Activated naive CD8-positive, alpha-beta T cell (primary cell): ENCODE measurements at regions not wholly inside any gene's neighbourhood (a gene's known extent, or its start where the extent isn't known, plus 50 kb on each side); places are given as distances from the start of the nearest gene placed in this dataset.

Experiments
- H3K27ac Mint-ChIP-seq: one replicate; pipeline ENCODE4 v1.8.0; 2021; ENCODE audit warnings: mixed read lengths
- H3K27me3 Mint-ChIP-seq: one replicate; pipeline ENCODE4 v1.8.0; 2021; ENCODE audit warnings: mixed read lengths
- H3K36me3 Mint-ChIP-seq: one replicate; pipeline ENCODE4 v1.8.0; 2021; ENCODE audit warnings: mixed read lengths
- H3K4me1 Mint-ChIP-seq: one replicate; pipeline ENCODE4 v1.8.0; 2021; ENCODE audit warnings: low read depth, mixed read lengths
- H3K4me3 Mint-ChIP-seq: one replicate; pipeline ENCODE4 v1.8.0; 2021; ENCODE audit warnings: mild to moderate bottlenecking, mixed read lengths
- H3K9me3 Mint-ChIP-seq: one replicate; pipeline ENCODE4 v1.8.0; 2021; ENCODE audit warnings: low read depth, mixed read lengths

DNA sequence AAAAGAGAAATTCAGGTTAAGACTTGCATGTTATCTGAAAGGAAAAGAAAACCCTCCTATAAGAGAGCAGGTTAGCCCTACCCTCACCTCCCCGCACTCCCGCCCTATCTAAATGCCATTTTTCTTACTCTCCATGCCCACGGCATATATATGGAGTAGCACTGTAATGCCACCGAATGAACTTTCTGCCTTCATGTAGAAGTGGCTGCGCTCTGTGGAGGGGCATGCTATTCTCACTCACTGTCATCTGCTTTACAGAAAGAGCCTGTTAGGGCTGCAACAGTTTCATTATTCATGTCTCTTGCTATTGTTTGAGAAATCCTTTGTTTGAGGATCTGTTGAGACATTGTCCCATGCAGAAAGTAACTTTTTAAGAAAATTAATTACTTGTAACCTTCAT is 1190.6 kb downstream of the SORCS1 start:
- no peaks in the 10 kb centered on the region for H3K9me3 Mint-ChIP-seq
- no peaks in the 10 kb centered on the region for H3K4me1 Mint-ChIP-seq
- H3K36me3 Mint-ChIP-seq = no peaks in the 10 kb centered on the region
- no peak overlapping the region for H3K4me3 Mint-ChIP-seq
- no peak overlapping the region for H3K27ac Mint-ChIP-seq
- no peaks in the 10 kb centered on the region for H3K27me3 Mint-ChIP-seq

DNA sequence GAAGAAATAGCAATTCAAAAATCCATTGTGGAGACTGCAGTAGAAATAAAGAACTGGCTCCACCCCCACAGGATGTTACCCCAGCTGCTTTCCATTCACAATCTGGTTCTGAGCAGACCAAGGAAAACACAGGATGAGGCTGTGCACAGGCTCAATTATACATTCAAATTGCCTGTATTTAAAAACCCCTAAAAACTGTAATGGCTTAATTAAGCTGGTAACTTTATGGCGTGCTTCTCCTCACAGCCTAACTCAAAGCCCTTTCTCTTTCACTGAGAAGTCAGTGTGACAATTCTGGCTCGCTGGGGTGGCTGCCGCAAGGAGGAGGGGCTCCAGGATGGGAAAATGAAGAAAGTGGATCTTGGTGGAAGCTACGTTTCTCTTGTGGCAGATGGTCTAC is 1191.1 kb downstream of the SORCS1 start:
- Mint-ChIP-seq H3K4me3 (no peak overlapping the region), H3K27me3 (no peaks in the 10 kb centered on the region), H3K9me3 (no peaks in the 10 kb centered on the region), H3K4me1 (no peaks in the 10 kb centered on the region), H3K36me3 (no peaks in the 10 kb centered on the region), H3K27ac (no peak overlapping the region)

DNA sequence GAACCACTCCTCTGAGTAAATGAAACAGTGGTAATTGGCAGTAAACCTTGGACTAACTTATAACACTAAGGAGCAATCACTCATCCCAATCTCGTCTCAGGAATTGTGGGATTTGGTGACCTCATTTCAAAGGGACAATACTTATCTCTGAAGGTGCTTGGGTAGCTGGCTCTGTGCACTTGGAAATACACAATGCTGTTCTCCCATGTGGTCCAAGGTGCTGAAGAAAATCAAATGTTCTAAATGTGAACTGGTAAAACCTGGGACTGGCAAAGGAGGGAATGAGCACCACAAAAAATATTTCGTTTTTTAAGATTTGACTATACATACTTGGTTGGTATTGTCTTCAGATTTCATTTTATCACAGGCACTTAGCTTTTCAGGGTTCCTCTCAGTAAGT is 1193.0 kb downstream of the SORCS1 start:
- Mint-ChIP-seq H3K36me3 (no peaks in the 10 kb centered on the region), H3K27me3 (peaks cover 1% of the 10 kb centered on the region), H3K9me3 (no peaks in the 10 kb centered on the region), H3K27ac (no peak overlapping the region), H3K4me1 (no peaks in the 10 kb centered on the region), H3K4me3 (no peak overlapping the region)

DNA sequence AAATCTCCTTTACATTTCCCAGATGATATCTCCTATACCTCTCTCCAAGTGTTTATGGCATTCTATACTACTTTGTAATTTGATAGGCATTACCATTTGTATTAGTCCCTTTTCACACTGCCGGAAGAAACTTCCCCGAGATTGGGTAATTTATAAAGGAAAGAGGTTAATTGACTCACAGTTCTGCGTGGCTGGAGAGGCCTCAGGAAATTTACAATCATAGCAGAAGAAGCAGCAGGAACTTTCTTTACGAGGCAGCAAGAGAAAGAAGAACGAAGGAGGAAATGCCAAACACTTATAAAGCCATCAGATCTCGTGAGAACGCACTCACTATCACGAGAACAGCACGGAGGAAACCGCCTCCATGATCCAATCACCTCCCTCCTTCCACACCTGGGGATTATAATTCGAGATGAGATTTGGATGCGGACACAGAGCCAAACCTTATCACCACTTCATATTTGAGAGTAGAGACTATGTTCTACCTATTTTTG is 1194.6 kb downstream of the SORCS1 start:
- Mint-ChIP-seq H3K4me1 (no peaks in the 10 kb centered on the region), H3K27ac (no peak overlapping the region), H3K9me3 (no peaks in the 10 kb centered on the region), H3K36me3 (no peaks in the 10 kb centered on the region), H3K27me3 (peaks cover 1% of the 10 kb centered on the region), H3K4me3 (no peak overlapping the region)

DNA sequence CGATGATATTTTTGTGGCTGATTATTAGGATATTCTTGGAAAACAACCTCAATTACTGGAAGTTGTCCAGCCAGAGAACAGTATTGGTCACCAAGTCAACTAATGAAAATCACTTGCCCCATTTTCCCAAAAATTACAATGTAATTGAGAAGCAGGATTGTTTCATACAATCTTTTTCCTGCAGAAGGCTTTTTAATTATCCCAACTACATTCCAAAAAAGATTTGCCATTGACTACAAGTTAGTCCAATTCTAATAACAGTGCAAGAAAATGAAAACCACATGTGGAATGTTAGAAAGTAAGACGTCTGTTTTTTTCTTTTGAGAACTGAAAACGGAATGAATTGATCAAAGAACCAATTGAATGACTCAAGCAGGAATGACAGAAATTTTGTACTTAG is 1195.8 kb downstream of the SORCS1 start:
- Mint-ChIP-seq H3K4me3 (no peak overlapping the region), H3K36me3 (no peaks in the 10 kb centered on the region), H3K27me3 (peaks cover 1% of the 10 kb centered on the region), H3K27ac (no peak overlapping the region), H3K4me1 (no peaks in the 10 kb centered on the region), H3K9me3 (no peaks in the 10 kb centered on the region)

DNA sequence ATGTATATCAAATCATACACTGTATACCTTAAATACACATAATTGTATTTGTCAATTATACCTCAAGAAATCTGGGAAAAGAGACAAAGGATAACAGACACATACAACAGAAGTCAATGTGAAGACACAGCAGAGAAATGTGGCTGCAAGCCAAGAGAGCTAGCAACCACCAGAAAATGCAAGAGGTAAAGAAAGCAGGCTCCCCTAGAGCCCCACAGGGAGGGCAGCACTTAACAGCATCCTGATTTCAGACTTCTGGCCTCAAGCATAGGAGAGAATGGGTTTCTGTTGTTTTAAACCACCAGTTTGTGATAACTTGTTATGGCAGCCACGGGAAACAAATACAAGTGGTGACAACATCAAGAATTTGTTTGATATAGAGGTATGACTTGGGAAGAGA is 1197.2 kb downstream of the SORCS1 start:
- no peaks in the 10 kb centered on the region for H3K36me3 Mint-ChIP-seq
- H3K27ac Mint-ChIP-seq = no peak overlapping the region
- no peaks in the 10 kb centered on the region for H3K4me1 Mint-ChIP-seq
- H3K9me3 Mint-ChIP-seq = no peaks in the 10 kb centered on the region
- peaks cover 1% of the 10 kb centered on the region for H3K27me3 Mint-ChIP-seq
- H3K4me3 Mint-ChIP-seq = no peak overlapping the region

DNA sequence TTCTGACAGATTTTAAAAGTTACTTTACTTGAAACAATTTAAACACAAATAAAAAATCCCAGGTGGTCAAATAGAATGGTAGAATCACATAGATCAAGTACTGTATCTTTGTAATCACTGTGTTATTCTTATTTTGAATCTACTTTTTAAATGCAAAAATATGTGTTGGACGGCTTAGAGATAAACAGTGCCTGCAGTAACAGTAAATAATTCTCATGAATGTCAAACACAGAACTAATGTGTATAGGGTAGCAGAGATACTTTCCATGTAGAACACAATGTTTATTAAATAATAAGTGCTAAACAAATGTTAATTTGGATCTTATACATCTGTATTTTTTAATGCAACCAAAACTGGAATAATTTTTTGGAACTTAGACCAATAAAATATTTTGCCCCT is 1199.4 kb downstream of the SORCS1 start:
- Mint-ChIP-seq H3K27me3 (peaks cover 1% of the 10 kb centered on the region), H3K9me3 (no peaks in the 10 kb centered on the region), H3K36me3 (no peaks in the 10 kb centered on the region), H3K4me1 (no peaks in the 10 kb centered on the region), H3K27ac (no peak overlapping the region), H3K4me3 (no peak overlapping the region)

DNA sequence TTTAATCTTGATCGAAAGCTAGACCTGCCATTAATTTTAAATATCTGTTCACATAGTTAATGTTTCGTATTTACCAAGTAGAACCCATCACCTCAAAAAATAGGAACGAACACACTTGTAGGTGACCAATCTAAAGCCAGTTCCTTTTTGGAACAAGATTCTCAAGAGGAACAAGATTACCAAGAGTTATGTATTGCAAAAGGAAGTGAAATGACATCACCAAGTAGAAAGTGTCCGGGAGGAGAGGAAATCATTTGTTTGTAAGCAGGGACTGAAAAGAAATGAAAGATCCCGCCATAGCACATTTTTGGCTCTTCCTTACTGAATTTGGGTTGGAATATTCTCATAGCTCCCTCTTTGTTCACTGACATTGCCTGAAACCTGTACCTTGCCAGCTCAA is 1200.5 kb downstream of the SORCS1 start:
- H3K4me3 Mint-ChIP-seq = no peak overlapping the region
- no peaks in the 10 kb centered on the region for H3K36me3 Mint-ChIP-seq
- H3K27ac Mint-ChIP-seq = no peak overlapping the region
- no peaks in the 10 kb centered on the region for H3K9me3 Mint-ChIP-seq
- H3K27me3 Mint-ChIP-seq = peaks cover 1% of the 10 kb centered on the region
- H3K4me1 Mint-ChIP-seq = no peaks in the 10 kb centered on the region

- no peaks in the 10 kb centered on the region for H3K4me1 Mint-ChIP-seq
- H3K27me3 Mint-ChIP-seq = peaks cover 1% of the 10 kb centered on the region
- no peak overlapping the region for H3K4me3 Mint-ChIP-seq
- H3K27ac Mint-ChIP-seq = no peak overlapping the region
- no peaks in the 10 kb centered on the region for H3K9me3 Mint-ChIP-seq
- no peaks in the 10 kb centered on the region for H3K36me3 Mint-ChIP-seq
Observed at GRCh38 chr10:105963334-105963884, 1201.1 kb downstream of the SORCS1 start.

DNA sequence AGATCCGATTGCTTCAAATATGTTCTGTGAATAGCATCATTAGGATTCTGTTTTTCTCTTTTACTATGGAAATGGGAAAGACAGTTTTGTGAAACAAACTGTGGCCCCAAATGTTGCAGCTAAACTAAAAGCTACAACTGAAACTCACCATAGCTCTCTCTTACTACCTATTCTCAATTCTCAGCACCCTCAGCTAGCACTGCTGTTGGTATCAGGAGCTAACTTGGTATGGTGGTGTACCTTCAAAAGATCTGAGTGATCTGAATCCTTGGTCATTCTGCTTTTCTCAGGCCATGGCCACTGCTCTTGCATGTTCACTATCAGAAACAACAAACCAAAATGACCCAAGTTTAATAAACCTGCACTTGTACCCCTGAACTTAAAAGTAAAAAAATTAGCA is 1208.0 kb downstream of the SORCS1 start:
- no peaks in the 10 kb centered on the region for H3K36me3 Mint-ChIP-seq
- H3K27me3 Mint-ChIP-seq = no peaks in the 10 kb centered on the region
- H3K27ac Mint-ChIP-seq = no peak overlapping the region
- H3K4me1 Mint-ChIP-seq = no peaks in the 10 kb centered on the region
- H3K9me3 Mint-ChIP-seq = no peaks in the 10 kb centered on the region
- H3K4me3 Mint-ChIP-seq = no peak overlapping the region

DNA sequence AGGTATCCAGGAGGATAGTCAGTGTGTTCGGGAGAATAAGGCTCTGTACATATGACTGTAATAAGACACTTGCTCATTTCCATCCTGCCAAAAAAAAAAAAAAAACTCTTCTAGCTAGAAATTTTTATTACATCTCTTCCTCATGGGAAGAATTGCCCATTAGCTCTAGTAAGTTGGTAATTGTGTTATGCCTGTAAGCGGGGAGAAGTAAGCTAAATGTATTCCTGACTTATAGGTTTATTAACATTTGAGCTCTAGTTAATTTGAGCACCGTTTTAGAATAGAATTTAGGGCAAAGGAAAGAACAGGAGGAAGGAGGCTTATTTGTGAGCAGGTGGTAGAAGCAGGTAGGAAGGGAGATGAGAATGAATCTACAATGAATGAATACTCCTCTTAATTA is 1210.6 kb downstream of the SORCS1 start:
- Mint-ChIP-seq H3K4me3 (no peak overlapping the region), H3K27me3 (no peaks in the 10 kb centered on the region)

GRCh38 chr10:105953056-105953455 is 1211.5 kb downstream of the SORCS1 start:
- no peaks in the 10 kb centered on the region for H3K36me3 Mint-ChIP-seq
- no peak overlapping the region for H3K27ac Mint-ChIP-seq
- H3K4me3 Mint-ChIP-seq = no peak overlapping the region
- no peaks in the 10 kb centered on the region for H3K27me3 Mint-ChIP-seq
- H3K9me3 Mint-ChIP-seq = no peaks in the 10 kb centered on the region
- no peaks in the 10 kb centered on the region for H3K4me1 Mint-ChIP-seq

More for the DNA sequence above, 1210.6 kb downstream of the SORCS1 start:
- Mint-ChIP-seq H3K27ac (no peak overlapping the region), H3K36me3 (no peaks in the 10 kb centered on the region), H3K4me1 (no peaks in the 10 kb centered on the region), H3K9me3 (no peaks in the 10 kb centered on the region)

- Mint-ChIP-seq H3K9me3 (no peaks in the 10 kb centered on the region), H3K4me1 (no peaks in the 10 kb centered on the region), H3K27ac (no peak overlapping the region), H3K4me3 (no peak overlapping the region), H3K27me3 (no peaks in the 10 kb centered on the region), H3K36me3 (no peaks in the 10 kb centered on the region)
Observed at GRCh38 chr10:105952153-105952552, 1212.4 kb downstream of the SORCS1 start.

GRCh38 chr10:105950410-105950809 is 1214.1 kb downstream of the SORCS1 start:
- no peak overlapping the region for H3K4me3 Mint-ChIP-seq
- H3K27me3 Mint-ChIP-seq = no peaks in the 10 kb centered on the region
- H3K4me1 Mint-ChIP-seq = no peaks in the 10 kb centered on the region
- H3K9me3 Mint-ChIP-seq = no peaks in the 10 kb centered on the region
- no peak overlapping the region for H3K27ac Mint-ChIP-seq
- no peaks in the 10 kb centered on the region for H3K36me3 Mint-ChIP-seq

GRCh38 chr10:105949721-105950120 is 1214.8 kb downstream of the SORCS1 start:
- no peaks in the 10 kb centered on the region for H3K4me1 Mint-ChIP-seq
- no peak overlapping the region for H3K4me3 Mint-ChIP-seq
- no peak overlapping the region for H3K27ac Mint-ChIP-seq
- H3K9me3 Mint-ChIP-seq = peaks cover 4% of the 10 kb centered on the region
- no peaks in the 10 kb centered on the region for H3K36me3 Mint-ChIP-seq
- H3K27me3 Mint-ChIP-seq = no peaks in the 10 kb centered on the region

GRCh38 chr10:105925045-105925785 is 1239.3 kb downstream of the SORCS1 start:
- Mint-ChIP-seq H3K36me3 (no peaks in the 10 kb centered on the region), H3K27me3 (peaks cover 3% of the 10 kb centered on the region), H3K4me1 (no peaks in the 10 kb centered on the region), H3K4me3 (no peak overlapping the region), H3K27ac (no peak overlapping the region), H3K9me3 (peaks cover 11% of the 10 kb centered on the region)
